ENCODE measurements at regions not wholly inside any gene's neighbourhood (a gene's known extent, or its start where the extent isn't known, plus 50 kb on each side); places are given as distances from the start of the nearest gene placed in this dataset.
"Not testable (repeated sequence)": the region's sequence is repeated elsewhere in the genome, so short reads cannot be mapped to it uniquely, and the experiment has no call there.

DNA sequence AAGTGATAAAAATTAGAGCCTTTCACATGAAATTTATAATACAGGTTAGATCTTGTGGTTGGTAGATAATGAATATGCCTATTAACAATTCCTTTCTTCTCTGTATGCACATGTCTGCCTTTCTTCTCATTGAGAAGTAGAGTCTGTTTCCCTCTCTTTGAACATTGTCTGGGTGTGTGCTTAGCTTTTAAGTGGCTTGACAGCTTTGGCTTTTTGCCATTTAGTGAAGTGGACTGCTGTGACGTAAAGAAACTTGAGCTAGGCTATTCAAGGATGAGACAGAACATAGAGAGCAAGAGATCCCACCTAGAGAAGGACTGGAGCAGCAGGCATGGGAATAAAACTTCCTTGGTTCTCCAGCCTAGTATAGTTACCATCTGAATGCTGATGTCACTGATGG is 996.7 kb upstream of the CELF2 start:
- in situ Hi-C loops (cut with MboI; ENCODE audit: low sequenced_read_pairs): no loop called here

GRCh38 chr10:10032991-10033390 is 984.7 kb upstream of the CELF2 start:
- in situ Hi-C loops (cut with MboI; ENCODE audit: low sequenced_read_pairs): no loop called here

GRCh38 chr10:10038348-10038747 is 979.3 kb upstream of the CELF2 start:
- in situ Hi-C loops (cut with MboI; ENCODE audit: low sequenced_read_pairs): no loop called here

DNA sequence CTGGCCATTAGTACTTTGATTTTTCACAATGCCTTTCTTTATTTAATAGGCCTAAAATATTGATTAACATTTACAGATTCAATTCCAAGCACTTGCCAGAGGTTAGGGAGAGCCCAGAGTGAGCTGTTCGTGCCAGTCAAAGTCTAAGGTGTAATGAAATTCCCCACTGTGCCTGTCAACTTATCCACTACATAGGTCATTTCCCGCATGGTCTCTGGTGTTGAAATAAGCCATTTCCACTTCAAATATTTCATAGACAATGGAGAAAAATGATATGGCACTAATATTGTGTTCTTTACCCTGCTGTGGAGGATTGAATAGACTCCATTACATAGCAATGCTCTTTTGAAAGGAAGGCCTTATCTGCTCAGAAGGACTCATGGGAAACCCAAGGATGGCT is 978.1 kb upstream of the CELF2 start:
- in situ Hi-C loops (cut with MboI; ENCODE audit: low sequenced_read_pairs): no loop called here

DNA sequence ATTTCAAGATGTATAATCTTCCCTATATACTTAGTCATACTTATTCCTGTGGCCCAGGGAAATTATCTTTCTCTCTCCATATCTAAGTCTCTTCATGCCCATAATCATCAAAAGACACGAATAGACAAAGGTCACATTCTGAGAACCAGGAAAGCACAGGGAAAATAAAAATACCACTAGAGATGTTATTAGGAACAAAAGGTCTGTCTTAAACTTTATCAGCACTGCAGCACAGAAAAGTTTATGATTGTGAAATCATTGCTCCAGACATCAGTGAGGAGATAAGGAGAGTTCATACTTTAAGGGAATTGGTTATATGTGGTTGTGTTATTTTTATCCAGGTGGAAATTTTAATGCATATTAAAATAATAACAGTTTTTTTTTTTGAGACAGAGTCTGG is 974.6 kb upstream of the CELF2 start:
- in situ Hi-C loops (cut with MboI; ENCODE audit: low sequenced_read_pairs): no loop called here

GRCh38 chr10:10044922-10045764 is 972.5 kb upstream of the CELF2 start:
- in situ Hi-C loops (cut with MboI; ENCODE audit: low sequenced_read_pairs): no loop called here

DNA sequence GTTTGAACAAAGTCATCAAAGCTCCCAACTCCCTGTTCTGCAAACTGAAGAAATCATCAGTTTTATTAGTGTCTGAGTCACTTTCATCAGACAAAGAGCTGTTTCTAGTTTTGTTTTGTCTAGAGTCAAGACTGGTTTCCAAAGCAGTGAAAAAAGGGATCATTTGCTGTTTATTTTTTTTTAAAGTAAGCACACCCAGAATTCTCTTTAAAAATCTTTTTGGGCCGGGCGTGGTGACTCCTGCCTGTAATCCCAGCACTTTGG is 972.0 kb upstream of the CELF2 start:
- in situ Hi-C loops (cut with MboI; ENCODE audit: low sequenced_read_pairs): no loop called here

DNA sequence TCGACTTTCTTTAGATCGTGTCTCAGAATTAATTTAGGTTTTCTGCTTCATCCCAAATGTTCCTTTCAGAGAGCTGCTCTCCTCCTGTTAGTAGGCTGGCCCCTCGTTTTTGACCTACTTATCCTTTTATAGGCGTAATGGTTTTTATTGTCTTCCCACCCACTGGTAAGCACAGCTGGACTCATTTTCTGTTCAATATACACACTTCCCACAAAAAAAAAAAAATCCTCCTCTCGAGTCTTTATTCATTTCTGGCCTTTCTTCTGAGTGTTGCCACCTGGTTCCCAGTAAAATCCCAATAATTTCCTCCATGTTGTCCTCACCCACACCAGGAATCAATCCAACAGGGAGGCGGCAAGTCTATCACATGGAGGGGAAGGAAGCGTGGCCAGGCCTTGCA is 970.2 kb upstream of the CELF2 start:
- in situ Hi-C loops (cut with MboI; ENCODE audit: low sequenced_read_pairs): no loop called here

- in situ Hi-C loops (cut with MboI; ENCODE audit: low sequenced_read_pairs): no loop called here
These were observed 964.6 kb upstream of the CELF2 start for GRCh38 chr10:10053051-10053450.

DNA sequence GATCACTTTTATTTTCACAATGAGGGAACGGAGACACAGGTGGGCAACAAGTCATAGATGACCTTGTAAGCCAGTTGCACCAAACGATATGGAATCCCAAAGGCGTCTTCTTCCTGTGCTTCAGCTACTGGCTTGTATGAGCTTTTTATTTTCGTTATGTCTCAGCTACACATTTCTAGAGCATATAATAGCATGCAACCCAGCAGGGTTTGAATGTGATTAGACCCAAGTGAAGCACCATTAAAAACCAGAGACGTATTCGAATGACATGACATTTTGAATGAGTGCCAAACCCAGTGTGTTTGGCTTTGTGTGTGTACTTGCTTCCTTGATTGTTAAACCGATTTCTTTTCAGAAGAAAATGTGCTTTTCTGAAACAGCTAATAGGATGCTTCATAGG is 963.2 kb upstream of the CELF2 start:
- in situ Hi-C loops (cut with MboI; ENCODE audit: low sequenced_read_pairs): no loop called here

- in situ Hi-C loops (cut with MboI; ENCODE audit: low sequenced_read_pairs): no loop called here
These were observed 961.8 kb upstream of the CELF2 start for GRCh38 chr10:10055656-10056442.

DNA sequence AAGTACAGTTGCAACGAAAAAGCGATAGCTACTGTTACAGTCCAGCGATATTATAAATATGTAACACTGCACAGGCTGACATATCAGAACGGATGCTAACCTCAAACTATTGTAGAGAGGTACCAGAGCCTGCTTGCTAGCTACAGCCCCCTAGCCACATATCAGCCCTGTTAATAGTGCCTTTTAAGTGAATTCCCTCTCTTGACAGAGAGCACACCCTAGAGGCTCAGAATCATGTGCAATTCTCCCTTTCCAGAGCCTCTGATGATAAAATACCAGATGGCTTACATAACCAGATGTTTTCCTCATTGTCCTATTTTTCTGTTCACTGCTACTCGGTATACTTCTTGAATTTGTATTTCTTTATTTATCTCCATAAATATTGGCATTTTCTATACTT is 960.7 kb upstream of the CELF2 start:
- in situ Hi-C loops (cut with MboI; ENCODE audit: low sequenced_read_pairs): no loop called here

GRCh38 chr10:10067644-10068043 is 950.0 kb upstream of the CELF2 start:
- in situ Hi-C loops (cut with MboI; ENCODE audit: low sequenced_read_pairs): no loop called here

GRCh38 chr10:10074847-10075246 is 942.8 kb upstream of the CELF2 start:
- in situ Hi-C loops (cut with MboI; ENCODE audit: low sequenced_read_pairs): not testable (repeated sequence)

GRCh38 chr10:10078446-10078845 is 939.2 kb upstream of the CELF2 start:
- in situ Hi-C loops (cut with MboI; ENCODE audit: low sequenced_read_pairs): no loop called here

DNA sequence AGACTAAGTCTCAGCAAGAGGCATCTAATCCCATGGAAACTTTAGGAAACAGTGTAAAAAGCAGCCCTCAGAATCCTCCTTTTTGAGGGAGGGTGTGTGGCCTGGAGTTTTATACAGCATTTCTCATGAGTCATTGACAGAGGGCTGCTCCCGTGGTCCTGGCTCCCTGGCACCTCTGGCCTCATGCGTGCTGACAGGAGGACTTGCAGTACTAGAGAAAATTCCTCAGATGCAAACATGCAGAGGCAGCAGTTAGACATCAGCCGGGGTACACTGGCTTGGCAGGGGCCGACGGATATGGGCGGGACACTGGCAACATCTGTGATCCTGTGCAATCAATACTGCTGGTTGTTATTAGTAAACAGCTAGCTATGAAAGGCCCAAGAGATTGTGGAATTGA is 925.1 kb upstream of the CELF2 start:
- in situ Hi-C loops (cut with MboI; ENCODE audit: low sequenced_read_pairs): no loop called here

DNA sequence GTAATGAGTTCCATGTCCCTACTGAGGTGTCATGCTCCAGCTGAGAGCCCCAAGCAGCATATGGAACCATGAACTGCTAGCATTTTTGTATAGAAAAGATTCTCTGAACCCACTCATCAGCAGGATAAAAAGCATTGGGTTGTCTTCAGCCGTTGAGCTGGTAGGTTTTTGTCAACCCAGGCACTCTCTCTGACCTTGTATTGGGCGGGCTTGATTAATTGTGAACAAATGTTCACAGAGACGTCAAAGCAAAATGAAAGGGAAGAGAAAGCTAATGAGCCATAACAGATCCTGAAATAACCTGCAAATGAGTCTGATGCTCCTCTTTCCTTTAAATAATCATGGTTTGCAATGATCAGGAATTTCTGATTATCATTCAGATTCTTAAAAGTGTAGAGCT is 924.7 kb upstream of the CELF2 start:
- in situ Hi-C loops (cut with MboI; ENCODE audit: low sequenced_read_pairs): no loop called here

GRCh38 chr10:10094691-10095090 is 923.0 kb upstream of the CELF2 start:
- in situ Hi-C loops (cut with MboI; ENCODE audit: low sequenced_read_pairs): no loop called here

GRCh38 chr10:10096296-10096695 is 921.4 kb upstream of the CELF2 start:
- in situ Hi-C loops (cut with MboI; ENCODE audit: low sequenced_read_pairs): no loop called here

DNA sequence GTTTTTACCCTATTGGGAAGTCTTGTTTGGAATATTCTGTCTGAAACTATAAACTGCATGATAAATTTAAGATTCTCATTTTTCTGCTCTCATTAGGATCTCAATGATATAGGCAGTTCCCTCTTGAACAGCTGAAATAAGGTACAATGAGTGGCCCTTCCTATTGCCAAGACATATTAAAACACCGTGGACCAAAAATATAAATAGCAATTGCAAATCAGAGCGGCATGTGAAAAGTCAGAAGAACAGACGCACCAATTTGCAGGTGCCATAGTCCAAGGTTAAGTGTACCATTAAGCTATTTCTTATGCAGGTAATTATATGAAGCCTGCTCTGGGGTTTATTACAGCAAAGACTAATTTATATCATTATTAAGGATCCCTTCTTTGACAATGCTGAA is 920.8 kb upstream of the CELF2 start:
- in situ Hi-C loops (cut with MboI; ENCODE audit: low sequenced_read_pairs): no loop called here

DNA sequence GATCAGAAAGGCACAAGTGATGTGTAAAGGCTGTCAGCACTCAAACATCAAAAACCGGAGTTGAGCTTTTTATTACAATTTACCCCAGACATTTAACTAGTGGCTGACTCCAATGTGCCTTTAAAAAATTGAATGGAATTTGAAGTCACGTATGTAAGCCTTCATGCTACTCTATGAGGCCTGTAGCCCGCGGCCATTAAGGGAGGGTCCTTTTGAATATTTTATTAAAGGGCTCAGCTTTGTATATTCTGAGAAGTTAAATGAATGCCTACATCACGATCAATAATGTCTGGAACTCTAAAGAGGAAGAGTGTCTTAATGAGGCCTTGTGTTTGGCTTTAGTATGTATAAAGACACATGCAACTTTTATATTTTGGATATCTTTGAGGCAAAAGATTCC is 916.6 kb upstream of the CELF2 start:
- in situ Hi-C loops (cut with MboI; ENCODE audit: low sequenced_read_pairs): no loop called here

DNA sequence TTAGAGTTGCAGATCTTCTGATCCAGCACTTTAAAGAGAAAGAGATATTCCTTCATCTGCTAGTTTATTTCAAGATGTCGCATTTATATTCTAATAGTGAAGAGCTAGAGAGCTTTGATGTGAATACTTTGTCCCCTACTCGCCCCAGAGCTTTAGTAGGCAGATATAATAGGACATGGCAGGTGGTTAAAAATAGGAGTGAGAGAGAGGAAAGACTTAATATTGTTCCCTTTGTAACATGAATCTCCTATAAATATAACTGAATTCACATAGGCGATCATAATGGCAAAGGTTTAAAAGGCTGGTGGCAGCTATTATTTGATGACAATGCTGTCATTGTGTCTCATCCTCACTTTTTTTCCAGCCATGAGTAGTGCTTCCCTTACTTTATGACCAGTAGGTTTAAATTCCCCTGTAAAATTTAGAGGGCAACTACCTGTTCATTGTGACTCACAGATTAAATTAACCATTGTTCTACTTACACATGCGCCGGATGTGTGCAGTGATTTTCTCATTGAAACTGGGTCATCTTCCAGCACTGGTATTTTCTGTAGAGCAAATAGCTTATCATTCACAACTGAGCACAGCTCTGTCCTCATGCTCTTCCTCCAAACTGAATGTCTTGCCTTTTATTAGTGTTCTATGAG is 906.7 kb upstream of the CELF2 start:
- in situ Hi-C loops (cut with MboI; ENCODE audit: low sequenced_read_pairs): no loop called here

All from HL-60/S4 (cell line).